Cerebellar cortex (tissue), 1 donor: ENCODE measurements at regions not wholly inside any gene's neighbourhood (a gene's known extent, or its start where the extent isn't known, plus 50 kb on each side); places are given as distances from the start of the nearest gene placed in this dataset.
"Not testable (repeated sequence)": the region's sequence is repeated elsewhere in the genome, so short reads cannot be mapped to it uniquely, and the experiment has no call there.

Source experiments
- DNase-seq: peaks from one replicate; pipeline ENCODE4 v3.0.0-alpha.2; 2015; ENCODE audit warnings: low spot score

DNA sequence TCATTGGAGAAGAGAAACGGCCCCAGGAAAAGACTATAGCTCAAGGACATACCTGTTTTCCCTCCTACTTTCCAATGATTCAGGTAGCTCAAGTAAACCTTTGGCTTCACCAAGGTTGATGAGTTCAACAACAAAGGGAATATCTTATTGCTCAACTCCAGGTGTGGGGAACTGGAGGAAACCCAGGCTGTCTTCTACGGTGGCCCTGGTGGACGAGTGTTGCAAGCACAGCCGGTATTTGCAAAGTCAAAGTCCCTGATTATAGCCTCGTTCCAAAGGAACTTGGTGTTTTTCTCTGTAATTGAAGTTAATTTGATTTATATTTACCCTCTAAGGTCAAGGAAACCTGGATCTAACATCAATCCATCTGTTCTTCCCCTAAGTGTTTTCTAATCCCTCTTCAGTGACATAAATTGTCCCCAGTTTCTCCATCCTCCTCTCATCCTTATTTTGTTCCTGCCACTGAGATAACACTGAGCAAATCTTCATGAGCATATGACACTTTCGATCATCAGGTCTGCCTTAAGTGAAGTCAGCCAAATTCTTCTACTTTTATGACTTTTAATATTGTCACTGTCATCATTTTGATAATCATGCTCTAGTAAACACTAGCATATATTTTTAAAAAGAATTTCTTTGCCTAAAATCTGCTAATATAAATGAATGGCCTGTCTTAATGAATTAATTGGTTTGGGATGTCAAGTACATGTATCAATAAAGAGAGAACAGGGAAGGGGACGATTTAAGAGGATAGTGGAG, 174.6 kb upstream of the TBX3 start:
- no peak for DNase-seq

DNA sequence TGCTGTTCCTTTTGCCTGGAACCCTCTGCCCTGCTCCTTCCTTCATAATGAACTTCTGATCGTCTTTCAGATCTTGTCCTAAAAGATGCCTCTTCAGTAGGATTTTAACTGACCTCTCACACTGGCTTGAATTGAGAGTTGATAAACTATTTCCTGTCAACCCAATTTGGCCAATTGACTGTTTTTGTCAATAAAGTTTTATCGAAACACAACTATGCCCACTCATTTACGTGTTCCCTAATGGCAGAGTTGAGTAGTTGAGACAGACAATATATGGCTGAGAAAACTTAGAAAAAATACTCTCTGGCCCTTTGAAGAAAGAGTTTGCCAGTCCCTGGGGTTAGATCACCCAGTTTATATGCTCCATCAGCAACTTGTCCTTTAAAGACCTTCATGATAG, 171.7 kb upstream of the TBX3 start:
- DNase-seq = no peak

DNA sequence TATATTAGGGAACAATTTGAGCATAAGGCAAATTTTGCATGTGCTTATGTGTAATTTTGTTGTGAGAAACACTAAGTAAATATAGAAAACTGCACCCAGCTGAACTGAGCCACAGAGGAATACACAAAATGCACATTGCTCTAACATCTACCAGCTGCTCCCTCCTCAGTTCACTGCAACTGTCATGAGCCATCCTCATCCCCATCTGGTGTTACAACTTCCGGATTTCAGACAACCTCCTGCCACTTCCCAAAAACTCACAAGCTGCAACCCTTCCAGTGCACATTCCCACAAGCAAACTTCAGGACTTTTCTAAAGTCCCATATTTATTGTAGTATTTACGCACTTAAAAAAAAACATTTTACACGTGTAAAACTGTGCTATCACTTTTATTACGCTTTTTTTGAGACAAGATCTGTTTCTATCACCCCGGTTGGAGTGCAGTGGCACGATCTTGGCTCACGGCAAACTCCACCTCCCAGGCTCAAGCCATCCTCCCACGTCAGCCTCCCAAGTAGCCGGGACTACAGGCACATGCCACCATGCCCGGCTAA, 169.1 kb upstream of the TBX3 start:
- DNase-seq = no peak

DNA sequence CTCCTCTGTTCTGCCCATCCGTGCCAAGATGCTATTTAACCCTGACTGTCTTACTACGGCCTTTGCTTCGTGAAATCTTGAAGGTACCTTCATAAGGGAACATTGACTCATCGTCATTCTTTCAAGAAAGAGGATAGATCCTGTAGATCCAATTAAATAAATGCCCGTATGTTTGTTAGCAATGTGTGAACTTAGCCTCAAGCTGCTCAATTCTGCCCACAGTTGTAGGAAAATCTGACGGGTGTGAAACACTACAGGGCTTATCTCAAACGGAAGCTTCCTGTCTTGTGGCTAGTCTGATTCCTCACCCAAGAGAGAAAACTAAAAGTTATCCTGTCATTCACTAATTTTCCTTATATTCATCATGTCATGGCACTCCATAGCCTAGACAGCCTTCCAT, 168.0 kb upstream of the TBX3 start:
- DNase-seq = no peak

DNA sequence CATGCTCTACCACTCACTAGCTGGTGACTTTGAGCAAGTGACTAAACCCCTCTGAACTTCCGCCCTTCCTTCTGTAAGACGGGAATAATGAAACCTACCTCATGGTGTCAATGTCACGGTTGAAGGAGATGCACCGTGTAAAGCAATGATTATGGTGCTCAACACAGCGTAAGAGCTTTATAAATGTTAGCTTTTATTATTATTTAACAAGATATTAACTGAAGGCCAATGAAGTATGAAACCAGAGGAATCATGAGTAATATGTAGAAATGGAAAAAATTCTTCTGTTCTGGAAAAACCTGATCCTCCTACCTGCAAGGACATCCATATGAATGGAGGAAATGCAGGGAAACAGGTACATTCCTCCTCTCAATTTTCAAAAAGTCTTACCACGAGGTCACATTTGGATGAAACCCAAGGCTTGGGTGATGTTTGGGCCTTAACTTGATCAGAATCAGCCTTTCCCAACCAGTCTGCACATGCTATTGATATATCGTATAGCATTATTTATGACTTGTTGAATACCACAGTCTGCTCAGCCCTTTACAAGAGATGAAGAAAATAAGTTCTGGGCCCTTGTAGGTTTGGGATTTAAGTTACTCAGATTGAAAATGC, 166.8 kb upstream of the TBX3 start:
- no peak for DNase-seq

DNA sequence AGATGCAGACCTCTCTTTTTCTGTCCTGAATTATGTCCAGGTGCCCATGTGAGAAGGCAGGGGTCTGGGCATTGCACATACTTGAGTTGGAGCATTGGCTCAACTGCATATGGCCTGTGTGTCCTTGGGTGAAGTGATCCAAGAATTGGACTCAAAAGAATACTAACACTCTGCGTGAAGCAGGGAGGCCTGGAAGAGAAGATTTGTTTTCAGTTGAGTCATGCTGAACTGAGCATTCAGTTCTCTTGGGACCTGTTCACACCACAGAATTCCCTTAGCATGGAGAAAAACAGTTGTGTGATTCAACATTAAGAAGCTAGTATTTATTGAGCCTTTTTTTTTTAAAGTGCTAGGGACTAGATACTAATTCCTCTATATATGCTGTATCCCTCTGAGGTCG, 164.7 kb upstream of the TBX3 start:
- DNase-seq = no peak

DNA sequence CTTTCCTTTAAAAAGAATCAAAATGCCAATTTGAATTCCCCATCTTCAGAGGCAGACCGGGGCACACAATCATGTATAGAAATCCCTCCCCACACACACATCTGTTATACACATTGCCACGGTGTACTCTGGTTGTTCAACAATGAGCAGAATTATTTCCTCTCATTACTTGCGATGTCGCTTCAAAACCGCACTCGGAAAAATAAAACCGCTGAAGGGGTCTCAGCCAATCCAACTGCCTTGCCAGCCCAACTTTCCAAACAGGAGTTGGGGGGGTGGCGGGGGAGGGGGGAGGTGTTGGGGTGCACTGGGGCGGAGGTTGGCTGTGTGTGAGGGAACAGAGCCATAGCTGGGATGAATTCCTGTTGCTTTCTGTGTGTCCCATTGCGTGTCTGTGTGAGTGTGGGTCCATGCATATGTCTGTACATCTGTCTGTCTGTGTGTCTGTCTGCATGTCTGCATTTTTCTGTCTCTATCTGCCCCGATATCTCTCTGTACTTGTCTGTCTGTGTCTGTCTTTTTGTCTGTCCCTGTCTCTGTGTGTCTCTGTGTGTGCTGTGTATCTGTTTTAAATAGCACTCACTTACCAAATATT, 163.6 kb upstream of the TBX3 start:
- DNase-seq = no peak

DNA sequence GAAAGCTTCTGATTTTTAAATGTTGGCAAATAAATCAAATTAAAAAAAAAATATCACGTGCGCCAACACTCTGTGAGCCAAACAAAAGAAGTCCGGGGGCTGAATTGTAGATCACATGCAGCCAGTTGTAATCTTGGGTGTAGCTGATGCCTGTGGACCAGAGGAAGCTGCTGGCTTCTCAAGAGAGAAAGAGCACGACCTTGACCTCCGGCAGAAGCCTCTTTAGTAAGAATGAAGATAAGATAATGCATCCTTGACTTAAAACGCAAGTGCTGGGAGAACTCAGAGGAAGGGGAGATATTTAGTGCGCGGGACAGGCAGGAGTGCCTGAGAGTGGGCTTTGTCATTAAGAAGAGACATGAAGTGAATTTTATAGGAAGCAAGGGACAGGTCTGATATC, 162.8 kb upstream of the TBX3 start:
- no peak for DNase-seq

DNA sequence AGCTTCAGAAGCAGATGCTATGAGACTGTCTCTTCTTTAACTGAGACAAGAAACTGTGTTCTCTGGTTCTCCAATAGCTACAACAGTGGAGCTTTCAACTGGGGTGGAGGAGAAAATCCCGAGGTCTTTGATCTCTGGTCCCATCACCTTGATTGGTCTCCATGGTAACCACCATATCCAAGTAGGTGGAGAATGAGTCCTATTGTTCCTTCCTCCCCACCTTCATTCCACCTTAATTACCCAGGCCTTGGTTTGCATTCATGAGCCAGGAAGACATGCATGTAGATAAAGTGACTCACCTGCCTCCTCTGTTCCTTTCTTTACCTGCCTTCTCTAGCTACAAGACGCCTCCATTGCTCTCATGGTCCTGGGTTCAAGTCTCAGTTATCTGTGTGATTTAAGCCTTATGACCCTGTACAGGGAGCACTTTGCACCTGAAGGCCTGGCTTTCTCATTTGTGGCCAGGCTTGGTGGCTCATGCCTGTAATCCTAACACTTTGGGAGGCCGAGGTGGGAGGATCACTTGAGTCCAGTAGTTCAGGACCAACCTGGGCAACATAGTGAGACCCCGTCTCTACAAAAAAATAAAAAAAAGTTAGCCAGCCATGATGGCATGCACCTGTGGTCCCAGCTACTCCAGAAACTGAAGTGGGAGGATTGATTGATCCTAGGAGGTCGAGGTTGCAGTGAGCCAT, 157.7 kb upstream of the TBX3 start:
- no peak for DNase-seq

DNA sequence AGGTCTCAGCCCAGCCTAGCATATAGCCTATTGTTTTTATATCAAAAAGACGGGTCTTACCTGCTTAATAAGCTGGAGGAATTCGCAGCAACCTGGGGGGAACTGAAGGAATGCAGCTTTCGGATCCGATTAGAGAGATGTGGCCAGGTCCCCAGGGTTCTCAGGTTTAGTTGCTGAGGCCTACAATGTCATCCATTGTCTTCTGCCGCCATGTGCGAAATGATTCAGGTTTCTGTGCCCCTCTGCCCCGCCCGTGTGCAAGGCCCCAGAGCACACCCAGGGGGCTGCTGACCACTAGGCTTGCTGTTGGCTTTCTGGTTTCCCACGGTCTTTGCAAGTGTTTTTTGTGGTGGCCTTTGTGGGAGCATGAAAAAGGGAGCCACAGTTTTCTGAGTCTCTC, 154.5 kb upstream of the TBX3 start:
- no peak for DNase-seq

DNA sequence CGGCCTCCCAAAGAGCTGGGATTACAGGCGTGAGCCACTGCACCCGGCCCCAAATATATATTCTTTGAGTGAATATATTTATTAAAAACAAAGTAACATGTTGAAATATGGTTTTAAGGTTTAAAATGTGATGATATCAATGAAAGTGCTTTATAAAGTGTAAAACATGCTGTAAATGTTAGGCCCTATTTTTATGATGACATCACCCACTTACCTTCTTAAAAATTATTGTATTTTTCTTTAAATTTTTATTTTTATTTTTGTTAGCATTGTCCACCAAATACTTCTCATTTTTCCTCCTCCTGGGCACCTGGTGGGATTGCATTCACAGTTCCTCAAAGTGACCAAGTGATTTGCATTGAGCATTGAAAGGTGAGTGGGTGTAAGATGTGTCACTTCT, 152.6 kb upstream of the TBX3 start:
- no peak for DNase-seq

DNA sequence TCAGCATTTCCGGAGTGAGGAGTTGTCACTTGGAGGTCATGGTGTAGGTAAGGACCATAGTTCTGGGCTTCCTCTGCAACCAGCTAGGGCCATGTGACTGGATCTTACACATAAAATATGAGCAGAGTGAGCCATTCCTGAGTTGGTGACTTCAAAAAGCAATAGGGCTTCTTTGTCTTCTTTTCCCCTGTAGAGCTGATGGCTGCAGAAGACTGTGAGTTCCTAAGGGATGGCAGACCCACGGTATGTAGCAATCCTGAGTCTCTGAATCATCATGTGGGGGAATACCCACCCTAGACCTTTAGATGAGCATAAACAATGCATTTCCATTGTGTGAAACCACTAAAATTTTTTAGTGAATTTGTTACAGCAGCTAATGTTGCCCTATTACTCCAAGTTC, 151.1 kb upstream of the TBX3 start:
- DNase-seq = no peak

DNA sequence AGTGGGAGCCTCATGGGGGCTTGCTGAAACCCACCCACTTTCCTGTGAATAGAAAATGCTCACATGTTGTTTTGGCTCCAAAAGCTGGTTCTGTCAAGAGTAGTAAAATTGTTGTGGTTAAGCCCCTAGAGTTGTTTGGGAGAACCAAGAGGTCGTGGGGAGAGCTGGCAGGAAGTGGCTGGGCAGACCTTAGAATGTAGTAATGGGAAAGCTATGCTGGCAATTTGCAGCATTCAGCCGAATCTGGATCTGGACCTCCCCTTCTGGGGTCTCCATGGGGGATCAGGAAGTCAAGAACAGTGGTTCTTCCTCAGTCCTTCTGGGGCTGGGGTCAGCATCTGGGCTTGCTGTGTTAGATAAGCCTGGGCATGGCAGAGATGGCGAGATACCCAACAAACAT, 150.6 kb upstream of the TBX3 start:
- no peak for DNase-seq

DNA sequence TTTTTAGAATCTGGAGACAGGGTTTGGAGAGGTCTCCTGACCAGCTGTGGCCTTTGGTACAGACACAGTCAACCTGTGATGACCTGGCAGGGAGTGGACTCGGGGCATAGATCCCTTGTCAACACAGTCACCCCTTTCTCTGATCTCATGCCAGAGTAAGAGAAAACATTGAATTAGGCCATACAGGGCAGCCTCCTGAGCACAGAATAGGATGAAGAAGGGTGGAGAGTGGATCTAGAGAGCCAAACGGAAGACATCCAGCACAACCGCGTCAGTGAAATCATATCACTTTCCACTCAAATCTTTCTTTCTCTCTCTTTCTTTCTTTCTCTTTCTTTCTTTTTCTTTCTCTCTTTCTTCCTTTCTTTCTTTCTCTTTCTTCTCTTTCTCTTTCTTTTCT, 145.9 kb upstream of the TBX3 start:
- DNase-seq = no peak

DNA sequence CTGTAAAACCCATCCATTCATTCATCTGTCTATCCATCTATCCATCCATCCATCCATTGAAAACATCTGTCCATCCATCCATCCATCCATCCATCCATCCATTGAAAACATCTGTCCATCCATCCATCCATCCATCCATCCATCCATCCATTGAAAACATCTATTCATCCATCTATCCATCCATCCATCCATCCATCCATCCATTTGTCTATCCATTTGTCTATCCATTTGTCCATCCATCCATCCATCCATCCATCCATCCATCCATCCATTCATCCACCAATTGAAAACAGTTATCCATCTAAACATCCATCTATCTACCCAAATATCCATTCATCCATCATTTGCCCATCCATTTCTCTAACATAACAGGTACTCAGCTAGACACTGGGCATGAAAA, 145.3 kb upstream of the TBX3 start:
- not testable (repeated sequence) for DNase-seq

DNA sequence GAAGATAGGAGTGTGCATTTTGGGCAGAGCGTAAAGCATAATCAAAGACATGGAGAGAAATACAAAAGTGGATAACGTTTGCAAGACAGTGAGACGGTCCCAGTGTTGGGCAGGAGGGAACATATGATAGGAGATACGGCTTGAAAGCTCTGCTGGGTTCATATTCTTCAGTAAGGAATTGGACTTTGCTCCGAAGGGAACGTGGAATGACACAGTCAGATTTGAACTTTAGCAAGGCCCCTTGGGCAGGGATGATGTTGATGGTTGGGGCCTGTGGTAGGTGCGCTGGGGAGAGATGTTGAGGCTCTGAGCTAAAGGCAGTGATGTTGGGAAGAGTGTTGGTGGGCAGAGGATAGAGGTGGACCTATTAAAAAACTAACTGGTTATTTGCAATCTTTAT, 143.5 kb upstream of the TBX3 start:
- no peak for DNase-seq

DNA sequence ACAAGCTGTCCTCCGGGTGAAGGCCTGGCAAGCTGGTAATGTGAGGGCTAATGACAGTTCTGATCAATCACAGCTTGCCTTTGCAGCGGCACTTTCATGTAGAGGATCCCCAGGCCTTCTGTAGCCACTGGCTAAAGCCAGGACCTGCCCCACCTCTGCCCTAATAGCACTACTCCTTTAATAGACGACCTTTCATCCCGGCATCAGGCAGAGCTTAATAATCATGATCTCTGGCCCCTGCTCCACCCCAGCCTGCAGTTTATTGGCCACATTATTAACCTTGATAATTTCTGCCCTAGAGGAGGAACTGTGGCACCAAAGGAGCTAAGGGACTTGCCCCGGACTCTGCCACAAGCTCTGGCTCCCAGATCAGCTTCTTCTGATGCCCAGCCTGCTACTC, 142.3 kb upstream of the TBX3 start:
- DNase-seq = no peak

DNA sequence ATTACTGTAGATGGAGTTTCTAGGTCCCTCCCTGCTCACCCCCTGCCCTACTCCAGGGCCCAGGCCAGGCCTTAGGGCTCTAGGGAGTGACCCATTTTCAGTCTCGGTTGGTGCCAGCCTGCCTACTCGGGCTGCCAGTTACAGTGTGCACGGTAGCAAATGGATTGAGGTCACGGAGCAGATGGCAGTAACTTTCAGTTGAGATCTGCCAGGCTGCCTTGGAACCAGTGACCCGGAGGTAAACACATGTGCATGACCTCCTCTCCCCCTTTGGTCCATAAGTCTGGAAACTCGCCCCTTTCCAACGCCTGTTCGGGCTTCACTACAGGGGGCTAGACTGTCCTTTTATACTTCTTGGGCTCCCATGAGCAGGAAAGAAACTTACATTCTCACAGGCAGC, 139.7 kb upstream of the TBX3 start:
- peak; percentile 12 for DNase-seq

DNA sequence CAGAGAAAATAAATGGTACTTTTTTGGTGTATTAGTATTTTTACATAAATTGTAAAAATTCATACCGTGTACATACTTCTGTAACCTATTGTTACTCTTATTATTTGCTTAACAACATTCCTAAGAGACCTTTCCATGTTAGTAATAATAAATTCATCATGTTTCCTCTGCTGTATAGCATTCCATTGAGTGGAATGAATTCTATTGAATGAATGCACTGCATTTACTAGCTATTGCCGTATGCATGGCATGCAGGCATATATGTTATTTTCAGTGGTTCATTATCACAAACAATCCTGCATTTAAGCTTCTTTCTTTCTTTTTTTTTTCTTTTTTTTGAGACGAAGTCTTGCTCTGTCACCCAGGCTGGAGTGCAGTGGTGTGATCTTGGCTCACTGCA, 137.6 kb upstream of the TBX3 start:
- no peak for DNase-seq

DNA sequence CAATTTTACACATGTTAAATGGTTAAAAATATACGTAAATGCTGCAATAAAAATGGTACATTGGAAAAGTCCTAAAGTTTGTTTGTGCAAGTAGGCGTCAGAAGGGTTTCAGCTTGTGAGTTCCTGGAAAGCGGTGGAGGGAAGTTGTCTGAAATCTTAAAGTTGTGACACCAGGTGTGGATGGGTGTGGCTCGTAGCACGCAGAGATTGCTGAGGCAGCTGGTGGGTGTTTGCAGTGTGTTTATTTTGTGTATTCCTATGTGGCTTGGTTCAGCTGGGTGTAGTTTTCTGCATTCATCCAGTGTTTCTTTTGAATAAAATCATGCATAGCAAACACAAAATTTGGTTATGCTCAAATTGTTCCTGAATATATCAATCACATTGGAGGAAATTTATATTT, 136.8 kb upstream of the TBX3 start:
- DNase-seq = no peak

DNA sequence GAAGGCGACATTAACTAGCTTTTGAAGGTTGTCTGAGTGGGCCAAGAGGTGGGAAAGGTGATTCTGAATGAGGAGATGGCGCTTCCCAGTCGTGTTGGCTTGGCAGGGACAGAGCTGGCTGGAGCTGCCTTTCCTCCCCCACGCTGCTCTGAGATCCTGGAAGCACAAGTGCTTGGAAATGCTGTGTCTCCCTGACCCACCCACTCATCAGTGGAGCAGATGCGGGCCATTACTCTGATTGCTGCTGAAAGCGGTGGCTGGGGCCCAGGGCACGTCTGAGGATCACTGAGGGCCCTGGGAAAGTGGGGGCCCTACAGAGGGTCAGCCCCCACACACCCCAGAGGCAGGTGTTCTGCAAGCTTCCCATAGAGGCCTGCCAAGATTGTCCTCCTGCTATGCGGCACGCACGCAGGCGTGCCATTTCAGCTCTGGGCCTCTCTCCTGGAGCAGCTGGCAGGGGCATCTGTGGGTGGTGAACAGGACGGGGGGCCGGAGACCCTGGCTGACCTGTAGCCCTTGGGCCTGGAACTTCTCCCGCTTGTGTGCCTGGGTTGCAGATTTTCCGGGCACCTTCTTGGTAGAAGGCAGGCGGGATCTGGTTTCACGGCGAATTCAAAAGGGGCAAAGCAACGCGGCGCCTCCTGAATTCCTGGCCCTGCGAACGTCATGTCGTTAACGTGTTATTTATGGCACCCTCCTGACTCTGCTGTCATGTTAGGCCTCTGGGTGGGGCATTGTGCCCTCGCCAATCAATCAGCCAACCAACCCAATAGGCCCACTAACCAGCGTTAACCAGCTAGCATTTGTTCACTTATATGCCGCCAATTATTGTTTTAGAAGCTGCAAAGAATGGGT, 133.8 kb upstream of the TBX3 start:
- no peak for DNase-seq
